ENCODE measurements at regions not wholly inside any gene's neighbourhood (a gene's known extent, or its start where the extent isn't known, plus 50 kb on each side); places are given as distances from the start of the nearest gene placed in this dataset.

DNA sequence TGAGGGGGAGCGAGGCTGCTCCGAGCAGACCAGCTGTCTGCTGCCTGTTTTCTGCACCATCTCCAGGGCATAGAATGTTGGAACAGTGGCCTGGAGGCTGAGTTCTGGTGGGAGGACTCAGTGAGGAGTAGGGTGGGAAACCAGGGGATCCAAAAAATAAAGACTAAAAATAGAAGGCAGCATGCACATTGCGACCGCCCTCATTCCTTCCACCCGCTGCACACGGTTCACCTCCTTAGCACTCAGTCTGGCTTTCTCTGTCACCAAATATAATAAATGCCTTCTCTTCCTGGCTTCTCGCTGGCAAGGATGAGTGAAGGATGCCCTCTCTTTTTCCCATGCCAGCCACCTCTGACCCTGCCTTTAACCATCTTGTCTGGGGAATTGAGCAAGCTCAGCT is 146.2 kb downstream of the AACS start:
- no peak overlapping the region for H3K4me3 ChIP-seq
- H3K27ac ChIP-seq: no peak overlapping the region
- TF ChIP-seq, protein P1, sequence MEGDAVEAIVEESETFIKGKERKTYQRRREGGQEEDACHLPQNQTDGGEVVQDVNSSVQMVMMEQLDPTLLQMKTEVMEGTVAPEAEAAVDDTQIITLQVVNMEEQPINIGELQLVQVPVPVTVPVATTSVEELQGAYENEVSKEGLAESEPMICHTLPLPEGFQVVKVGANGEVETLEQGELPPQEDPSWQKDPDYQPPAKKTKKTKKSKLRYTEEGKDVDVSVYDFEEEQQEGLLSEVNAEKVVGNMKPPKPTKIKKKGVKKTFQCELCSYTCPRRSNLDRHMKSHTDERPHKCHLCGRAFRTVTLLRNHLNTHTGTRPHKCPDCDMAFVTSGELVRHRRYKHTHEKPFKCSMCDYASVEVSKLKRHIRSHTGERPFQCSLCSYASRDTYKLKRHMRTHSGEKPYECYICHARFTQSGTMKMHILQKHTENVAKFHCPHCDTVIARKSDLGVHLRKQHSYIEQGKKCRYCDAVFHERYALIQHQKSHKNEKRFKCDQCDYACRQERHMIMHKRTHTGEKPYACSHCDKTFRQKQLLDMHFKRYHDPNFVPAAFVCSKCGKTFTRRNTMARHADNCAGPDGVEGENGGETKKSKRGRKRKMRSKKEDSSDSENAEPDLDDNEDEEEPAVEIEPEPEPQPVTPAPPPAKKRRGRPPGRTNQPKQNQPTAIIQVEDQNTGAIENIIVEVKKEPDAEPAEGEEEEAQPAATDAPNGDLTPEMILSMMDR (IDR thresholded peaks at IDR 0.05): no peak
- DNase-seq (ENCODE audit: low spot score): no peak

DNA sequence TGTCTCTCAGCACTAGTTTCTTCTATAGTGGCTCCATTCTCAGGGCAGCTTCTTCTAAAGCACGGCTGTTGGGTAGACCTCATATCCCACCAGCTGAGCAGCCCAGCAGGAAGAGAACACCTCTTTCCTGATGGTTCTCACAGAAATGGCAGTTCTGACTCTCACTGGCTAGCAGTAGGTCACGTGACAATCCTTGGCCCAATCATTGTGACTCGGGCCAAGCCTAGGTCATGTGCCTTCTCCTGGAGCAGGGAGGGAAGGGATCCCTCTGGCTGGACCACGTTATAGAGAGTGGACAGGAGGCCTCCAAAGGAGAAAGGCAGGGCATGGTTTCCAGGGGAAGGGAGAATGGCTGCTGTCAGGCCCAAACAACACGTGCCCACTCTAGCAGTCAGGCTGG is 149.1 kb downstream of the AACS start:
- TF ChIP-seq, protein P1 (IDR thresholded peaks at IDR 0.05): no peak
- no peak for DNase-seq (ENCODE audit: low spot score)
- no peak overlapping the region for H3K27ac ChIP-seq
- no peak overlapping the region for H3K4me3 ChIP-seq

DNA sequence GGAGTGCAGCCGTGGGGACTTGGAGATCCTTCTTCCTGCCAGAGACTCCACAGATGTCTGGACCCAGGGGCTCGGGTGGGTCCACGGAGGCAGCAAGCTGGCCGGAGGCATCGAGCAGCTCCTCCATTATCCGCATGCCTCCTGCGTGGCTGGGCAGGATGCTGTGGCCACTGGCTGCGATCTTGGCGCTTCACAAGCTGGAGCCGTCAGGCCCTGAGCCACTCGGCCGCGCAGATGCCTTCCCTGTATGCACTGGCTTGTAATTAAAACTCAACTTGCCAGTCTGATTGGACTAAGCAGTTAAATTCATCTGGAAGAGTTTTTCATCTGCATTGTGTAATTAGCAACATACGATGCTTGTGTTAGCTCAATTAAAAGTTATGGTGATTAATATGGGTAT is 151.5 kb downstream of the AACS start:
- Histone ChIP-seq H3K27ac (no peak overlapping the region), H3K4me3 (no peak overlapping the region)
- TF ChIP-seq, protein P1 (IDR thresholded peaks at IDR 0.05): no peak
- DNase-seq (ENCODE audit: low spot score): no peak

DNA sequence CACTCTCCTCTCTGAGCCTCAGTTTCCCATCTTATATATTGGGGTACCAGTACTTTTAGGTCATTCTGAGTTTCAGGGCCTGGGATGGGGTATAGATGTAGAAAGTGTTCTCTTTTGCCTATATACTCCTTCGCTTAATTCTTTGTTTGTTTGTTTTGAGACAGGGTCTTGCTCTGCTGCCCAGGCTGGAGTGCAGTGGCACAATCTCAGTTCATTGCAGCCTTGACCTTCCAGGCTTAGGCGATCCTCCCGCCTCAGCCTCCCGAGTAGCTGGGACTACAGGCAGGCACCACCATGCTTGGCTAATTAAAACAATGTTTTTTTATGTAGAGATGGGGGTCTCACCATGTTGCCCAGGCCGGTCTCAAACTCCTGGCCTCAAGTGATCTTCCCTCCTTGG is 152.1 kb downstream of the AACS start:
- H3K4me3 ChIP-seq: no peak overlapping the region
- TF ChIP-seq, protein P1 (IDR thresholded peaks at IDR 0.05): no peak
- no peak overlapping the region for H3K27ac ChIP-seq
- DNase-seq (ENCODE audit: low spot score): no peak

DNA sequence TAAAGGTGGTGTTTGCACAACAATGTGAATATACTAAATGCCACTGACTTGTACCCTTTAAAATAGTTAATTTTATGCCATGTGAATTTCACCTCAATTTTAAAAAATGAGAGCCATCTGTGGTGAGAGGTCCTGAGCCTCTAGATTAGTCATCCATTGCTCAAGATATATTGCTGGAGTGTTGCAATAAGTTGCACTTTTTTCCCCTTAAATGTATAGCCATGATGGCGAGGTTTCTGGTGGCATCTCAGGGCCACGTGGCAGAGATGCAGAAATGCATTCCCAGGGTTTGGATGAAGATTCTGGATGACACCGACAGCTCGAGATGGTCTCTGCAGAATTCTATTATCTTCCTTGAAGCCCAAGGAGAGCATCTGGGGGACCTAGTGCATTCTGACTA is 153.7 kb downstream of the AACS start:
- no peak overlapping the region for H3K4me3 ChIP-seq
- TF ChIP-seq, protein P1 (IDR thresholded peaks at IDR 0.05): no peak
- no peak for DNase-seq (ENCODE audit: low spot score)
- no peak overlapping the region for H3K27ac ChIP-seq

DNA sequence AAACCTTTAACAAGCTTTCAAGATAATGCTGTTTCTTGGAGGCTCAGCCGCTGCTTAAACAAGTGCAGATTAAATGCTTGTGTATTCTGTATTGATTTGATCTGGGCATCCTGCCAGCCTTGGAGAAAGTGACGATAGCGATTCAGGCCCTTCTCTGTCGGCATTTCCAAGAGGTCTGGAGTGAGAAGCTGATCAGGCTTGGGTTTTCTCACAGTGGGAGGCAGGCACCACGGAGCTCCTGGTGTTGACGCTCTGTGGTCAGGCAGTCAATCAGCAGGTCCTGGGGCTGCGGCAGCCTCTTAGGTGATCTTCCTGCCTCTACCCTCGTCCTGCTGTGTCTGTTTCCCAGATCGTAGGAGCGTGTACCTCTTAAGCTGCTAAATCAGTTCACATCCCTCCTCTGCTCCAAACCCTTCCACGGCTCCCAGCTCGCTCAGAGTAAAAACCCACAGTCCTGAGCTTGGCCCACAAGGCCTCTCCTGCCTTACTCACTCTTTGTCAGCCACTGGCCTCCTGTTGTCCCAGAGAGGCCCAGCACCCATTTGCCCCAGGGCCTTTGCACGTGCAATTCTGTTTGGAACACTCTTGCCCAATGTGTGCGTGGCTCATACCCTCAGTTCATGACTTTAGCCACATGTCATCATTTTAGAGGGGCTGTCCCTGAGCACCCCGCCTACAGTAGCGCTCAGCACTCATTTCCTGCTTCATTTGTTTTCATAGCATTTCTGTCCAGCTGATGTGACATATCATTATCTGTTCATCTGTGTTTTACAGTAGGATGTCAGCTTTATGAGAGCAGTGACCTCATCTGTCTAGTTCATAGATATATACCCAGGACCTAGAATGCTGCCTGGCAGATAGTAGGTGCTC is 155.4 kb downstream of the AACS start:
- TF ChIP-seq, protein P1 (IDR thresholded peaks at IDR 0.05): no peak
- no peak for DNase-seq (ENCODE audit: low spot score)
- Histone ChIP-seq H3K4me3 (no peak overlapping the region), H3K27ac (no peak overlapping the region)

DNA sequence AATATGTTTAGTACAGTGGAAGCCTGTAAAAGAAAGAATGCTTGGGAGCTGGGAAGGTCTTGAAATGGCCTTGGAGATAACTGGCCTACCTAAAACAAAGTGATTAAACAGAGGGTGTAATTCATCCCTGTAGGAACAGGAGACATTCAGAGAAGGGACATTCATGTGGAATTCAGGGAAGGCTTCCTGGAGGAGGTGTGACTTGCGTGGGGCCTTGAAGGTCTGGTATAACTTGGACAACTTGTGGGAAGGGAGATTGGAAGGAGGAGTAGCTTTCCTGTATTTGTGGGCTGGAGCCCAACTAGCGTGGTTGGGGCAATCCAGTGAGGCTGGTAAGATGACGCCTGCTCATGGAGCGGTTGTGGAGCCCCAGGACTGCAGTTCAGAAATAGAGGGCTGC is 156.4 kb downstream of the AACS start:
- Histone ChIP-seq H3K27ac (no peak overlapping the region), H3K4me3 (no peak overlapping the region)
- TF ChIP-seq, protein P1 (IDR thresholded peaks at IDR 0.05): no peak
- DNase-seq (ENCODE audit: low spot score): no peak

Measured in coronary artery (tissue), 2 donors.